Gastroesophageal sphincter (tissue), 3 donors: ENCODE measurements at regions not wholly inside any gene's neighbourhood (a gene's known extent, or its start where the extent isn't known, plus 50 kb on each side); places are given as distances from the start of the nearest gene placed in this dataset.

Experiments
- EP300 ChIP-seq: sonication (generic); formaldehyde crosslinking; IDR thresholded peaks from one replicate; pipeline ENCODE4 v1.6.1; 2017; ENCODE audit warnings: antibody characterized with exemption, mild to moderate bottlenecking
- POLR2A ChIP-seq, 2 donors: fragments of 450-650 bp; IDR thresholded peaks; one replicate each; pipeline ENCODE4 v1.6.1; 2017; ENCODE audit warnings: antibody characterized with exemption in 2 of 2, mild to moderate bottlenecking in 2 of 2, moderate library complexity in 1 of 2
- POLR2AphosphoS5 ChIP-seq: sonication (generic); formaldehyde crosslinking; IDR thresholded peaks from one replicate; pipeline ENCODE4 v1.6.1; 2017; ENCODE audit warnings: antibody characterized with exemption
- TF ChIP-seq, protein P1 (sequence below), 4 experiments: fragments of 200-600 bp in 2 of 4; fragments of 450-650 bp in 2 of 4; sonication (generic) in 1 of 4; IDR thresholded peaks; one replicate each; pipeline ENCODE4 v1.5.1; 2017 to 2019; ENCODE audit warnings: antibody characterized with exemption in 4 of 4, mild to moderate bottlenecking in 2 of 4, moderate library complexity in 2 of 4

DNA sequence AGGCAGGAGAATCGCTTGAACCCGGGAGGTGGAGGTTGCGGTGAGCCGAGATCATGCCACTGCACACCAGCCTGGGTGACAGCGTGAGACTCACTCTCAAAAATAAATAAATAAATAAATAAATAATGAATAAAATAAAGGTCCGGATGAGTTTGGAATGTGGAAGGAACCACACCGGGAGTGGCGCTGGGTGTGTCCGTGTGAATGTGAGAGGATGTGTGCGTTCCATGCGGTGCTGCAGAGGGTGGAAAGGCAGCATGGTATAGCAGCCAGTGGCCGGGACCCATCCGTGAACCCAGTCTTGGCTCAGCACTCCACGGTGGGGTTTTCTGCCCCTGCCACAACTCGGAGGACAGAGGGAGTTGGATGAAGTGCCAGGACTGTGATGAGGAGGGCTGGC lies 56.2 kb upstream of the POFUT2 start:
- TF ChIP-seq, protein P1, sequence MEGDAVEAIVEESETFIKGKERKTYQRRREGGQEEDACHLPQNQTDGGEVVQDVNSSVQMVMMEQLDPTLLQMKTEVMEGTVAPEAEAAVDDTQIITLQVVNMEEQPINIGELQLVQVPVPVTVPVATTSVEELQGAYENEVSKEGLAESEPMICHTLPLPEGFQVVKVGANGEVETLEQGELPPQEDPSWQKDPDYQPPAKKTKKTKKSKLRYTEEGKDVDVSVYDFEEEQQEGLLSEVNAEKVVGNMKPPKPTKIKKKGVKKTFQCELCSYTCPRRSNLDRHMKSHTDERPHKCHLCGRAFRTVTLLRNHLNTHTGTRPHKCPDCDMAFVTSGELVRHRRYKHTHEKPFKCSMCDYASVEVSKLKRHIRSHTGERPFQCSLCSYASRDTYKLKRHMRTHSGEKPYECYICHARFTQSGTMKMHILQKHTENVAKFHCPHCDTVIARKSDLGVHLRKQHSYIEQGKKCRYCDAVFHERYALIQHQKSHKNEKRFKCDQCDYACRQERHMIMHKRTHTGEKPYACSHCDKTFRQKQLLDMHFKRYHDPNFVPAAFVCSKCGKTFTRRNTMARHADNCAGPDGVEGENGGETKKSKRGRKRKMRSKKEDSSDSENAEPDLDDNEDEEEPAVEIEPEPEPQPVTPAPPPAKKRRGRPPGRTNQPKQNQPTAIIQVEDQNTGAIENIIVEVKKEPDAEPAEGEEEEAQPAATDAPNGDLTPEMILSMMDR (IDR thresholded peaks at IDR 0.05) = no peak
- TF ChIP-seq POLR2AphosphoS5 (no peak), POLR2A (IDR thresholded peaks at IDR 0.05) (no peak), EP300 (no peak)
